HuH-7.5 (cell line): ENCODE measurements at regions not wholly inside any gene's neighbourhood (a gene's known extent, or its start where the extent isn't known, plus 50 kb on each side); places are given as distances from the start of the nearest gene placed in this dataset.
"Not testable (repeated sequence)": the region's sequence is repeated elsewhere in the genome, so short reads cannot be mapped to it uniquely, and the experiment has no call there.

ENCODE experiments used
- DNase-seq: peaks from one replicate; pipeline ENCODE4 v3.0.0; 2011; ENCODE audit warnings: low spot score

DNA sequence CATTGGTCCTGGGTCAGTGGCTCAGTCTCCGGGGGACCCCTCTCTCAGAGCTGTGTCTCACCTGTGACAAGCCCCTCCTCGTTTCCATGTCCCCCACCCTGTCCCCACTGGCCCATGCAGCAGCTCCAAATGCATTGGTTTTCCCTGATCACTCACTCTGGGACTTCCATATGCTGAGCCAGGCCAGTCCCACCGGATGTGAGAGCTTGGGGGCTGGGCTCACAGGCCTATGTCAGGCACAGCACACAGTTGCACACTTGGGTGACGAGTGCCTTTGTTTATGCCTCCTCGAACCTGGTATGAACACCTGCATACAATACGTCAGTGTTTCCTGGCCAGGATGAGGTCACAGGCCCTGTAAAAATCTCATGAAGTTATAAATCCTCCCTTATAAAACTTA lies 232.5 kb downstream of the TFCP2L1 start:
- DNase-seq: no peak

DNA sequence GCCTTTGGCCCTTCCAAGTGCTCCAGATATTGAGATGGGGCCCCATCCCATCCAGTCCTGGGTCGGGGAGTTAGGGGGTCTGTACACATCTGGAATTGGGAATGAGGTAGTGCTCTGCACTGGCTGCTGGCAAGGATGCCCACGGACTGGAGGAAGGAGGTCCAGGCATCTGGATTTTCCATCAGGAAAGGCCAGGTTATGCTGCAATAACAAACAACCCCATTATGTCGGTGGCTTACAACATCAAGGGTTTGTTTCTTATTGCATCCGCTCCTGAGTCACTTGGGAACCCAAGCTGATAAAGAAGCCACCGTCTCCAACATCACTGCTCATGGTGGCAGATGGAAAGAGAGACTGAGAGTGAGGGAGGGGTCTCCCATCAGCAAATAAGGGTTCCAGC lies 229.9 kb downstream of the TFCP2L1 start:
- DNase-seq: no peak

DNA sequence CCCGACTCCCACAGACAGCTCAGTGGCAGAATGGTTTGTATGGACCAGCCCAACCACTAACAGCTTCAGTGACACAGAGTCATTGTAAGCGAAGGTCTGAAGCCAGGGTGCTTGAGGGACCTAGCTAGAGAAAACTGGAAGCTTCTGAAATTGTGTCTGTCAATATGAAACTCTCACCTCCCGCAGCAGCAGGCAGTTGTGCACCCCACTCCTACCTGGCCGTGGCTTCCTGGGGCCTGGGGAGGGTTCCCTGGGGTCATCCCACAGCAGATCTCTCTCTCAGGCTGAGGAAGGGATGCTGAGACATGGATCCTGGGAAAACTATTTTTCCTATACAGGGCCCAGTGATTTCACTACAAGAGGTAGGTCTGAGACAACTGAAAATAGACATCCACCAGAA lies 229.5 kb downstream of the TFCP2L1 start:
- no peak for DNase-seq

DNA sequence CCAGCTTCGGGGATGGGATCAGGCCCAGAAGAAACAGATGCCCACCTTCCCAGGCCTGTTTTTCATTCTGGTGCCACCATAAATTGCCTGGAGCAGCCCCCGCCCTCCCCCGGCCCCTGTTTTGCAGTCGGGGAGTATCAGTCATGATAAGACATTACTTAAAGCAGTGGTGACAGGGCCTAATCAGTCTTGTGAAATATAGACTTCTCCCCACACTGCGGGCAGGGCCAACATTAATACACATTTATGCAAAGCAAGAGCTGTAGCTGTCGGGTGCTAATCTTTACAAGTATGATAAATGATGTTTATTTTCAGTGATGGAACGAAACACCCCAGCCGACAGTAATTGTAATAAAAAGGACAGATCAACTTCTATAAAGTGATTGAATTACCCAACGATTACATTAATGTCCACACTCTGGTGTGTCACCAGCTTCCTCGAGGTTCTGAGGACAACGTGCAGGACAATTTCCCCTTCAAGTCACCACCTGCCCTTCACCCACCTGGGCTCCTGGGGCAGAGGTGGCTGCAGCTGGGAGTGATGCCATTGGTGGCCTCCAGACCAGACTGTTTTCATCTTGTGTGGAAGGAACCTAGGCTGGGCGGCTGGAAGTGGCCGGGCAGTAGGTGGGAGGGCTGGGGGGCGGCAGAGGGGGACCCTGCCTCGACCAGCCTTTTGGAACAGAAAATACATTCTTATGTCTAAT lies 226.0 kb downstream of the TFCP2L1 start:
- DNase-seq: no peak

- no peak for DNase-seq
Observed at GRCh38 chr2:121059651-121060649, 225.1 kb downstream of the TFCP2L1 start.

DNA sequence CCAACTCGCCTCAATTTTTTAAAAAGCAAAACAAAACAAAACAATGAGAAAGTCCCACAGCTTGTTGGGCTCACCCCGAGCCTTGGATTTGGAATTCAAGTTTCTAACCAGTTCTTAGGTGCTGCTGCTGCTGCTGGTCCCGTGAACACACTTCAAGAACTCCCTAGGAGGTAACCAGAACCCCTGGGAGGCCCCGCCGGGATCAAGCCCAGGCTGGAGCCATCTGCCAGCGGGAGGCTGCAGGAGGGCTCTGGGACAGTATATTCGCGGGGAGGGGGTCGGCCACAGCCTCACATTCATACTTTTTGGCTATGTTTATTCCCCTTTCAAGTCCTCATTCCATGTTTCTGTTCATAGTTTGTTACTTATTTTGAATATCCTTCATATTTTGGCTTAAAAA lies 223.4 kb downstream of the TFCP2L1 start:
- no peak for DNase-seq

DNA sequence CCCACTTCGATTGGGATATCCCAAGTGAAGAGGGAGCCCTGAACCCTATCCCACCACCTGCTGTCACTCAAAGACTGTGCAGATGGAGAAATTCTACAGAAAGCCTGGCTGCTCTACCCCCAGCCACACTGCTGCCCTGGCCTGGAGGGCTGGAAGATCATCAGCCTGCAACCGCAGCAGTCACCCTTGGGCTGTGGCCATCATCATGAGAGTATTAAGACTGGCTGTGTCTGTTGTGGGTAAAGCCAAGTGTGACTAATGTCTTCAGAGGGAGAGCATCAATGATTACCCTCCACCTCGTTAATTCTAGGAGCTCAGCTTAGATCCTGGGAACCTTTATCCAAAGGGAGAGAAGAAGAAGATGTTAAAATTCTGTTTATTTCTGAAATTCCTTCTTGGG lies 221.5 kb downstream of the TFCP2L1 start:
- no peak for DNase-seq

DNA sequence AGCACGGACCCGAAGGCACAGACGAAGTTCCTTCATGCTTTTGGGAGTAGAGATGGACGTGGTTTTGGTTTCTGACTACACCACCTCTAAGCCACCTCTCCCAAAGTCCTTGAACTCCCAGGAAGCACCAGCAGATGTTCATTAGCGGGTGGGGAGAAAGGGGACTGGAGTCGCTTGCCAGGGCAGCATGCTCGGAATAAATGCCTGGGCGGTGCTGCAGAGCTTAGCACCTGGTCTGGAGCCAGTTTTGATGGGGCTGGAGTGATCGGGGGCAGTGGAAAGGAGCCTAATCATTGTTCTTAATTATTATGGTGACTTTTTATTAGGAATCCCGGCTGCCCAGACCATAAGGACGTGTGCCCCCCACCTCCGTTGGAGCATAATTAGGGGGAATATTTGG lies 220.8 kb downstream of the TFCP2L1 start:
- DNase-seq: no peak

GRCh38 chr2:121065239-121065638 lies 219.8 kb downstream of the TFCP2L1 start:
- no peak for DNase-seq

- DNase-seq: no peak
Observed at GRCh38 chr2:121066526-121066925, 218.5 kb downstream of the TFCP2L1 start.

GRCh38 chr2:121068851-121069250 lies 216.2 kb downstream of the TFCP2L1 start:
- DNase-seq: no peak

DNA sequence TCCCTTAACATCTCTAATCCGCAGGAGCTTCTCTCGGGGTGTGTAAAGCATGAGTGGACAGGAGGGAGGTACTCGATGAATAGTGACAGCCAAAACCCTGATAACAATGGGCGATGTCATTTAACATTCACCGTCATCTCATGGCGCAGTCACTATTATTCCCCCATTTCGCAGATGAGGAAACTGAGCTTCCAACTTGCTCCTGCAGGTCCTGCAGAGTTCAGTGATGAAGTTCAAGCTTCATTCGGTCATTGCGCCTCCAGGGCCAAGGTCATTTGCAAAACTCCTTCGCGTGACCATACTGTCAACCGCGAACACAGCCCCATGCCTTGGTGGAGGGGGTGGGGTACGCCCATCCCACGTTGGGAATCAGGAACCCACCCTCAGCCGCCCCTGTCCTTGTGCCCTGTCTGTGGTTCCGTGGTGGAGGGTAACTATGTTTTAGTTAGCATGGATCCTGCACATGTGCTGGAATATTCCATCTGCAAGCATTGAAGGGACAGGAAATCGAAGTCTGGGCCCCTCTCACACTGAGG lies 215.5 kb downstream of the TFCP2L1 start:
- DNase-seq: no peak

DNA sequence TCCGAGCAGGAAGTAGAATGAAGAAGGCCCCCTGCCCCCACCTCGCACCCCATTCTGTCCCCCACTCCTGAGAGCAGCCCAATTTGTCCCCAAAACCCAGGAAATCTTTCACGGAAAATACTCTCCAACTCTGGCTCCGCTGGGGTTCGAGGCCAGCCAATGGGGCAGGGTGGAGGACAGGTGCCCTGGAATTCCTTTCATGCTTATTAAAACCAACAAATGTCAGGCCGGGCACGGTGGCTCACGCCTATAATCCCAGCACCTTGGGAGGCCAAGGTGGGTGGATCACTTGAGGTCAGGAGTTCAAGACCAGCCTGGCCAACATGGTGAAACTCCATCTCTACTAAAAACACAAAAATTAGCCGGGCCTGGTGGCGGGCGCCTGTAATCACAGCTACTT lies 214.9 kb downstream of the TFCP2L1 start:
- not testable (repeated sequence) for DNase-seq

- DNase-seq: peak; percentile 80
Observed at GRCh38 chr2:121071034-121071504, 213.9 kb downstream of the TFCP2L1 start.

- no peak for DNase-seq
Observed at GRCh38 chr2:121072784-121073183, 212.2 kb downstream of the TFCP2L1 start.

DNA sequence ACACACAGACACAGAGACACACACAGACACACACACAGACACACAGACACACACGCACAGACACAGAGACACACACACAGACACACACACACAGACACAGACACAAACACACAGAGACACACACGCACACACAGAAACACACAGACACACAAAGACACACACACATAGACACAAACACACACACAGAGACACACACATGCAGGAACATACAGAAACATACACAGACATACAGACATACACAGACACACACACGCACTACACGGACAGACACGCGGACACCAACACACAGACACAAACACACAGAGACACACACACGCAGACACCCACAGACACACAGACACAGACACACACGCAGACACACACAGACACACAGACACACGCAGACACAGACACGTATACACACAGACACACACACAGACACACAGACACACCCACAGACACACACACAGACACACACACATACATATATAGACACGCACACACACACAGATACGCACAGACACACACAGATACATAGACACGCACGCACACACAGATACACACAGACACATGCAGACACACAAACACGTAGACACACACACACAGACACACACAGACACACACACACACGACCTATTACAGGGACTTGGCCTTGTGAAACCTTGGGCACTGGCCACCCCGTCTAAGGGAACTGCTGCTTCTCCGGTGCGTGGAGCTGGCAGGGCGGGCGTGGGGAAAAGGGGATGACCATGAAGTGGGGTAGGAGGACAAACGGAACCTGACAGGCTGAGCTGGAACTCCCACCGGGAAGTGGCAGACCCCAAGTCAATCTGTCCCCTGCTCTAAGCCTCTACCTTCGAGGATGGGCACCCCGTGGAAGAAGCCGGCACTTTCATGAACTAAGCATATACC lies 211.4 kb downstream of the TFCP2L1 start:
- no peak for DNase-seq

GRCh38 chr2:121074293-121074932 lies 210.6 kb downstream of the TFCP2L1 start:
- no peak for DNase-seq

DNA sequence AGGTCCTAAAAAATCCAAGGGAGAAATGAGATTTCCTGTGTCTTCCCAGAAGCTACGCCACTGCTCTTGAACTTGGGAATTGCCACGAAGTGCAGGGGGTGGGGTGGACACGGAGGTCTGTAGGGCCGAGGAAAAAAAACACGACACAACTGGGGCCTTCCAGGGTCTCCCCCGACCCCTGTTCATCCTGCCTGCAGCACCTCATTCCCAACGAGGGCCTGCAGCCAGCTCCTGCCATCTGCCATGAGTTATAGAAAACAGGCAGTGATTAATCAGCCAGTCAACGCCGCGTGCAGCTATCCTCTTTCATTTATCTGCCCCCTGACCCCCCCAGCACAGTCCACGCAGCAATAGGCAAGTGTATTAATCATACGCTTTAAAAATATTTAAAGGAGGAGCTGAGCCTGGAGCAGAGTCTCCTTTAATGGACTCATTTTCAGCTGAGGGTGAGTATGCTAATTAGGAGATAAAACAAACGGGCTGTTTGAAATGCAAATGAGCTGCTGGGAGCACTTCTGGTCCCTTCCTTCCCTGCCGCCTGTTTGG lies 209.9 kb downstream of the TFCP2L1 start:
- DNase-seq: no peak

DNA sequence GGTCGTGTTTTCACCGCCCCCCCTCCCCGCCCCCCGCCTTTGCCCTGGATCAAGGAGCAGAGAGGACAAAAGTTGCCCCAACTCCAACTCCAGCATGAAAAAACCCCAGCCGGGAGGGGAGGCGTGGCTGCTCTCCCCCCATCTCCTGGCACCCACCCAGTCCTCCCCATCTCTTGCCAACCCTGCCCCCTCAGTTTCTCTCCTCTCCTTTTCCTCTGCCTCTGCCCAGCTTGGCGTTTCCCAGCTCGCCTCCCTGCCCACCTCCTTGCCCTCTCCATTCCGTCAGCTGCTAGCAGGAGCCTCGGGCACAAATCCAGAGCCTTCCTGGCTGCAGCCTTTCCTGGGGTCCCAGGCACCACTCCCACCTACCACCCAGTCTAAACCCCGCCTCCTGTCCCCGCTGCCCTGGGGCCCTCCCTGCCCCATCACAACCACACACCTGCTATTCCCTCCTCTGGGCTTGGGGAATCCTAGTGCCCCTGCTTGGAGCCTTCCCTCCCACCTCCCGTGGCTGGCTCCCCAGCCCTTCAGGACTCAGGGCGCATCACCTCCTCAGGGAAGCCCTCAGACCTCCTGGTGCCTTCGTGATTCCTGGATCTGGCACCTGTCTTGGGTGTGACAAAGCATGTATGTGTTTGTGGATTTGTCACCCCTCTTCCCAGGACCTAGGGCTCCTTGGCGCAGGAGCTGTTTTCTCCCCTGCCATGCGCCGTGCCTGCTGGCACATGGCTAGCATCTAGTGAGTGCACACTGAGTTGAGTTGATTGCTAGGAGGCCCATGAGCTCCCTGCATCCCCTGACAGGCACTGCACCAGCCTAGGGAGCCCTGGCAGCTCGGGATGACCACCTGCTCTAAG lies 209.1 kb downstream of the TFCP2L1 start:
- no peak for DNase-seq

GRCh38 chr2:121076498-121076820 lies 208.5 kb downstream of the TFCP2L1 start:
- DNase-seq: no peak
